ENCODE measurements at regions not wholly inside any gene's neighbourhood (a gene's known extent, or its start where the extent isn't known, plus 50 kb on each side); places are given as distances from the start of the nearest gene placed in this dataset.
A peak's percentile ranks its signal among the peaks of the same experiment; 100 is the strongest.
"Not testable (repeated sequence)": the region's sequence is repeated elsewhere in the genome, so short reads cannot be mapped to it uniquely, and the experiment has no call there.

GRCh38 chr16:5349101-5349500, 251.5 kb upstream of the EEF2KMT start:
- no peak for DNase-seq (ENCODE audit: low read depth)

GRCh38 chr16:5347561-5347960, 250.0 kb upstream of the EEF2KMT start:
- no peak for DNase-seq (ENCODE audit: low read depth)

DNA sequence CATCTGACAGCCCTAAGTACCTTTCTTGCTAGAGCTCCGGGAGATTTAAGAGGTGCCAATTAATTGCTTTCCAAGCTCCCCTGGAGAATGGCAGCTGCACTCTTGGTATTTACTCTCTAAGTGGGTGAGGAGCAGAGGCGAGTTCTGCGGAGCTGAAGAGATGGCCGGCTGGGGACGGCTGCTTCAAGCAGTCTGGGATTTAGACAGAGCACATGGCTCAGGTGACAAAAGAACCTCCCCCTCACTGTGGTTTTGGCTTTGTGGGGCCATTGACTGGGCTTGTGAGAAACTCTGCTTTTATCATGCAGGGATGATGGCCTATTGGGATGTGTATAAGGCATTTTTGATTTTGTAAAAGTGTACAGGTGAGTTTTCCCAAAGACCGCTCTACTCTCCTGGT, 239.3 kb upstream of the EEF2KMT start:
- DNase-seq (ENCODE audit: low read depth), result no peak

GRCh38 chr16:5333991-5334390, 236.4 kb upstream of the EEF2KMT start:
- no peak for DNase-seq (ENCODE audit: low read depth)

- no peak for DNase-seq (ENCODE audit: low read depth)
These were observed 235.5 kb upstream of the EEF2KMT start for GRCh38 chr16:5333126-5333525.

GRCh38 chr16:5330058-5330457, 232.5 kb upstream of the EEF2KMT start:
- no peak for DNase-seq (ENCODE audit: low read depth)

GRCh38 chr16:5328546-5328945, 231.0 kb upstream of the EEF2KMT start:
- peak; percentile 6 for DNase-seq (ENCODE audit: low read depth)

DNA sequence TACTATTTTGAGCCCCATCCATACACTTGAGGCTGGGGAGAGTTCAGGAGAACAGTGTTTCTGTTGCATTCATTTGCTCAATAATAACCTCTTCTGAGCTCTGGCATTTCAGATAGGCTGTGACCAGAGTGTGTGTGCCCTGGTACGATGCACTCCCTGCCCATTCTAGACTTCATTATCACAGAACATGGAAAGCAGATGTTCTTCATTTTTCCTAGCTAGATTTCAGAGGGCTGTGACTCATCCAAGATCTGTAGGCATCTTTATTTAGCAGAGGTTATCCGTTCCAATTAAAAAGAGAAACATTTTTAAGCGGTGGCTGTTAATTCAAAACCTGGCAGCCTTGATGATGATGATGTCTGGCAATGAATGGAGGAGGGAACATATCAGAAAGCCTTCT, 228.8 kb upstream of the EEF2KMT start:
- no peak for DNase-seq (ENCODE audit: low read depth)

- DNase-seq (ENCODE audit: low read depth), result no peak
These were observed 228.3 kb upstream of the EEF2KMT start for GRCh38 chr16:5325932-5326331.

GRCh38 chr16:5323284-5324141, 225.9 kb upstream of the EEF2KMT start:
- no peak for DNase-seq (ENCODE audit: low read depth)

- DNase-seq (ENCODE audit: low read depth), result peak; percentile 33
These were observed 224.3 kb upstream of the EEF2KMT start for GRCh38 chr16:5321930-5322329.

DNA sequence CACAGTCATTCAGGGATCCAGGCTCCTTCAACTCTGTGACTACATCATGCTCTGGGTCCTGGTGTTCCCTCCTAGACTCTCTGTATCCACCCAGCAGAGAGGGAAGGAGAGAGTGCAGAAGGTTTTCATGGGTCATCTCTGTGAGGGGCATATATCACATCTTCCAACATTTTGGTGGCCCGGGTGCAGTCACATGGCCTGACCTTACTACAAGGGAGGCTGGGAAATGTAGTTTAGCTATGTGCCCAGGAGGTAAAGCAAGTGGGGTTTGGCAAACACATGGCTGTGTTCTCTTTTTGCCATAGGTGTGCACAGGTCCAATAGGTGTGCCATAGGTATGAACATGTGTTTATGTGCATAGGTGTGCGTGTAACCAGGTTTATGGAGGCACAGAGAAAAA, 222.2 kb upstream of the EEF2KMT start:
- no peak for DNase-seq (ENCODE audit: low read depth)

- no peak for DNase-seq (ENCODE audit: low read depth)
These were observed 218.3 kb upstream of the EEF2KMT start for GRCh38 chr16:5315914-5316313.

DNA sequence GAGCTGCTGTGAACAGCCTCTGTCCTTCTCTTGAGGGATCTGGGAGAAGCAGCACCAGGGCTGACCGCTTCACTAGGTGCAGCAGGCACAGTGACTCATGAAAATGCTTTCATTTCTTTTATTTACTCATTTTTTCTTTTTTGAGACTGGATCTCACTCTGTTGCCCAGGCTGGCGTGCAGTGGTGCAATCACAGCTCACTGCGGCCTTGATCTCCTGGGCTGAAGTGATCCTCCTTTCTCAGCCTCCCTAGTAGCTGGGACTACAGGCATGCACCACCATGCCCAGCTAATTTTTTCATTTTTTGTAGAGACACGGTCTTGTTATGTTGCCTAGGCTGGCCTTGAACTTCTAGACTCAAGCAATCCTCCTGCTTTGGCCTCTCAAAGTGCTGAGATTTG, 216.8 kb upstream of the EEF2KMT start:
- DNase-seq (ENCODE audit: low read depth), result no peak

DNA sequence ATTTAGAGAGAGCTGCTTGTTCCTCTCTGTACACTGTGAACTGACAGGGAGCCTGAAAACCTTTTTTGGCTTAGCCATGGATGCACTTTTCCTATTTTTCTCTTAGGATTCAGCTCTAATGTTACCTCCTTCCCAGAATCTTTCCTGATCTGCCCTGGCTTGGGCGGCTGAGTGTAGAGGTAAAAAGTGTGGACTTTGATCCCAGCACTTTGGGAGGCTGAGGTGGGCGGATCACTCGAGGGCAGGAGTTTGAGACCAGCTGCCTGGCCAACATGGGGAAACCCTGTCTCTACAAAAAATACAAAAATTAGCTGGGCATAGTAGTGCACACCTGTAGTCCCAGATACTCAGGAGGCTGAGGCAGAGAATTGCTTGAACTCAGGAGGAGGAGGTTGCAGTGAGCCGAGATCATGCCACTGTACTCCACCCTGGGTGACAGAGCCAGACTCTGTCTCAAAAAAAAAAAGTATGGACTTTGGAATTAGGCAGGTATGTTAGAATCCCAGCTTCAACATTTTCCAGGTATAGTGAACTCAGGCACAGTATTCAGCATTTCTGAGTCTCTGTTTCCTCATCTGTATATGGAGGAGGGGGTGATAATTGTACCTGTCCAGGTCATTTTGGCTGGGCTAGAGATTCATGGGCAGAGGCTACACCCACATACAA, 212.5 kb upstream of the EEF2KMT start:
- no peak for DNase-seq (ENCODE audit: low read depth)

GRCh38 chr16:5305023-5305422, 207.4 kb upstream of the EEF2KMT start:
- DNase-seq (ENCODE audit: low read depth), result no peak

DNA sequence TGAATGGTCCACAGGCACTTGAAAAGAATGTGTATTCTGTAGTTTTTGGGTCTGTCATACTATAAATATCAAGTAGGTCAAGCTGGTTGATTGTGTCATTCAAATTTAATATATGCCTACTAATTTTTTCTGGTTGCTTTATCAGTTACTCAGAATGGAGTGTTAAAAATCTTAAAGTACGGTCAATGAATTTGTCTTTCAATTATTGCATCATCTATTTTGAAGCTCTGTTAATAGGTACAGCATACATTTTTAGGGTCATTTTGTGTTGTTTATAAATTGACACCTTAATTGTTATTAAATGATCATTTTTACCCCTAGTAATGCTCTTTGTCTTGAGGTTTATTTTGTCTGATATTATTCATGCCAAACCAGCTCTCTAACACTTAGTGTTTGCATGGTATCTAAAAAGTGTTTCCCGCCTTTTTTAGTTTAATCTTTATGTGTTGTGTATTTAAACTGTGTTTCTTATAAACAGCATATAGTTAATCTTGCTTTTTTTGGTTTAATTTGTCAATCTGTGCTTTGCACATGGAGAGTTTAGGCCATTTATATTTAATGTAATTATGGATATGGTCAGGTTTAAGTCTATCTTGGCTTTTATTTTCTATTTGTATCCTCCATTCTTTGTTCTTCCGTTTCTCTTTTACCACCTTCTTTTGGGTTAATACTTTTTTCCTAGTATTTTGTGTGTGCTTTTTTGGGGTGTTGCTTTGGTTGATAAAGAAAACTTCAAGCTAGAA, 204.9 kb upstream of the EEF2KMT start:
- no peak for DNase-seq (ENCODE audit: low read depth)

DNA sequence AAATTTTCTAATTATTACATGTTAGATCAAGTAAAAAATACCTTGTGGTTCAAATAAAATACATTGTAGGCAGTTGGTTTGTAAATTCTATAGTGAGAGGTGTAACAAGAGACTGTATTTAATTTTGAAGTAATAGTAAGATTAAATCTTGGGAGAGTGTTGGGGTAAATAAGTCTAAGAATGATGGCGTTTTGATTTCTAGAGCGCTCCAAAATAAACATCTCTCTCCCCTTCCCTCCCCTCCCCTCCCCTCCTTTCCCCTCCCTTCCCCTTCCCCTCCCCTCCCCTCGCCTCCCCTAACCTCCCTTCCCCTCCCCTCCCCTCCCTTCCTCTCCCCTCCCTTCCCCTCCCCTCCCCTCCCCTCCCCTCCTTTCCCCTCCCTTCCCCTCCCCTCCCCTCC, 200.6 kb upstream of the EEF2KMT start:
- no peak for DNase-seq (ENCODE audit: low read depth)

DNA sequence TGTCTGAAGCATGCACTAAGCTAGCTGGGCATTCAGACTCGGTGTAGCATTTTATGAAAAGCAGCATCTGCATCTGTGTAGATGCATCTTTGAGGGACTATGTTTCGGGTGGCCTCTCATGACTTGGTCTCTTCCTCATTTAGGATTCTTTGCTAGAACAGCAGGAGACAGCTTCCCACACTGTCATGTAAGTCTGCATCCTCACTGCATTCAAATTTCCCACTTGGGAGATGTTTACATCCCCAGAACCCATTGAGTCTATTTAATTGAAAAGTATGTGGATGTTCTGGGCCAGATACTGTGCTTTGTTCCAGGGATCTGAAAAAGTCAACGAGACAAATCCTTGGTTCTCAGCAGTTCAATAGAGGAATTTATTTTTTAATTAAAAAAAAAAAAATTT, 198.6 kb upstream of the EEF2KMT start:
- no peak for DNase-seq (ENCODE audit: low read depth)

GRCh38 chr16:5295304-5295703, 197.7 kb upstream of the EEF2KMT start:
- DNase-seq (ENCODE audit: low read depth), result not testable (repeated sequence)

- DNase-seq (ENCODE audit: low read depth), result not testable (repeated sequence)
These were observed 184.6 kb upstream of the EEF2KMT start for GRCh38 chr16:5282152-5282551.

GRCh38 chr16:5257462-5257861, 159.9 kb upstream of the EEF2KMT start:
- DNase-seq (ENCODE audit: low read depth), result peak; percentile 17
